NCI-H524 treated with DMSO at 0.1 percent for 48 hours (cell line): ENCODE measurements at regions not wholly inside any gene's neighbourhood (a gene's known extent, or its start where the extent isn't known, plus 50 kb on each side); places are given as distances from the start of the nearest gene placed in this dataset.

Experiments used
- DNase-seq: peaks from one replicate; lab custom pipeline; 2025; lab: John Stamatoyannopoulos, UW

DNA sequence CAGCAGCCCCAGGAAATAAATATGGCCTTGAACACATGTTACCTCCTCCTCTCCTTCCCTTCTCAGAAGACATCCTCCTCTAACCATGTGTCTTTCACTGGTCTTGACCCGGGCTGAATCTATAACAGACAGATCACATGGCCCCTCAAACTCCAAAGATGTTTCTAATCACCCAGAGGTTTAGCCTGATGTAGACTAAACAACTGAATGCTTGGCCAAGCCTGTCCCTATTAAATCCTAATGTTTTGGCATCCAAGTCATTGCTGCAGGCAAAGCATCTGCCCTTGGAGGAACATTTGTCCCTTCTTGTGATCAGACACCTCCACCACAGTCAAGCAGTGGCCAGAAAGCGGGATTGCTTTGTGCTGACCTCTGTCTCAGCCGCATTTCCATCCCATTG is 65.5 kb downstream of the ANKRD60 start:
- DNase-seq = no peak

DNA sequence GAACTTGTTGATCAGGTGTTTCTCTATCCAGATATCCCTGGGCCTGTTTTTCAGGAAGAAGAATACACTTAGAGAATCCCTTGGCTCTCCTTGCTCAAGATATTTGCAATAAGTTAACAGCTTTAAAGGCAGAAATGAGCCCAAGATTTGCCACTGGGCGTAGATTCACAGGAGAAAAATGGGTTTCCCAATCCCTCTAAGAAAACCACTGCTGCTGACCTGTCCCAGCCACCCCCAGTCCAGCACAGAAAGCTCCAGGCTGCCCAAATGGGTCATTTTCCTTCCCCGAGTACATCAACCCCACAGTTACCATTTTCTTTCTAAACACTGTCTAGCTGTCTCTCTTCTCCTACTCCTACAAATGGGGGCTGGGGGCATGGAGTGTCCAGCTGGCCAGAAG is 67.3 kb downstream of the ANKRD60 start:
- DNase-seq = no peak

- DNase-seq = no peak
Observed at GRCh38 chr20:58160451-58161061, 67.9 kb downstream of the ANKRD60 start.

DNA sequence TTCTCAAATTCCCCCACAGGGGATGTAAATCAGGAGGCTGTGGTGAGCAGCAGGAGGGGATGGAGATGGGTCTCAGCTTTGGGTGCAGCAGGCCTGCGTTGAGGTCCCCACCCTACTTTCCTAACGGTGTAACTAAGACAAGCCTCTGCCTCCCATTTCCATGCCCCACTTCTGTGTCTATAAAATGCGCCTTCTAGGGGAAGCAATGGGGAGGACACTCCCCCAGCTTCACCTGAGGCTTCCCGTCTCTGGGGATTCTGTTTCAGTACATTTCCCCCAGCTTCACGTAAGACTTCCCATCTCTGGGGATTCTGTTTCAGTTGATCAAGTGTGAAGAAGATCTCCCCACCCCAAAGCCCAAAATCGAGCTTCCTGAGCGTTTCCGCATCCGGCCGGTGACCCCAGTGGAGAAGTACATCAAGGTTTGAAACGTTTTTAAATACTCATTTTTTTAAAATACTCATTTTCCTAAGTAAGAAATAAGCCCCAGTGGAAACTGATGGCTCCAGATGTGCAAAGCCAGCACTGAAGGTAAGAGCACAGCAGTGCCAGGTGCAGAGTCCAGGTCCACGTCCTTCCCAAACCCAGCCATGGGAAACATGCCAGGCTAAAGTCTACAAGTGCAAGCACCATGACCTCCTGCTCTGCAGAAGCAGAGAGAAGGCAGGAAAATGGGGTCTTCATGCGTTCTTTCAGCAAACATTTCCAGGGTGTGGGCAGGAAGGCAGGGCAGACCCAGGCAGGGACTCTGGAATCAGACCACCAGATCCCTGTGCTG is 73.1 kb downstream of the ANKRD60 start:
- no peak for DNase-seq

DNA sequence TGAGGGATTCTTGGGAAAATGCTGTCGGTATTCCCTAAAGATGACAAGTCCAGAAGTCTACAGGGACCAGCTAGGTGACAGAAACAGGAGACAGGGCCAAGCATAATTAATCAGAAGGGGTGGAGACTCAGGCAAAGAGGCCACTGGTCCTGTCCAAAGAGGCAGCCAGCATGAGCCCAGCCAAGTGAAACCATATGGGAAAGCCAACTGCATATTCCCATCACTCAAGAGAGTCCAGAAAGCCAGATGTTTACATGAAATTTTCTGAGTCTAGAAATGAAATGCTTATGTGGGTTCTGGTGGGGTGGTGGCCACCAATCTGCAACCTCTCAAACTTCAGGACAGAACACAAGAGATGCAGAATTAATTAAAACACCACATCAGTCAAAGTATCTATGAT is 74.3 kb downstream of the ANKRD60 start:
- DNase-seq = no peak

GRCh38 chr20:58153121-58153520 is 75.3 kb downstream of the ANKRD60 start:
- DNase-seq = no peak

GRCh38 chr20:58150772-58151171 is 77.7 kb downstream of the ANKRD60 start:
- DNase-seq = no peak

DNA sequence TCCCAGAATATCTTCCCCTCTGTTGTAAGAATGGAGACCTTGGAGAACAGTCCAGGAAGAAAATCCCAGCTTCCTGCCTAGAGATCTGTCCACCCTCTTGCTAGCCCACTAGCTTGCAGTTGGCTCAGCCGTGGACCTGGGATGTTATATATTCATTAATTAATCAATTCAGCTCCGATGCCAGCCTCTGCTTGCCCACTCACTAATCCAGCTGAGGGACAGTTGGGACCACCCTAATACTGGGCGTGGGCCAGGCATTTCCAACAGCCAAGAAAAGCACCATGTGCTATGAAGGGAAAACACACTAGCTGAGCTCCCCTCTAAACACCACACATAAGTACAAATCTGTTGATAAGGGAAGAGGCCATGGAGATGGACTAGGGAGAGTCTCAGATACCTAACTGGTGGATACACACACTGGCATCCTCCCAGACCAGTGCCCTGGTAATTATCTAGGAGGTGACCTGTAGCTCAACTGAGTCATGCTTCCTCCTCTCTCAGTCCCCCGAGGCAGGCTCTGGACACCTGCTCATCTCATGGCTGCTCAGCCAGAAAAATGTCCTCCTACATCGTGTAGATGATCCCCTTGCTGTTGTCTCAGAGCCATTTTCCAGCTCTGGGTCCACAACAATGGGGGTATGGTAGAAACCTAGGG is 78.9 kb downstream of the ANKRD60 start:
- no peak for DNase-seq

- DNase-seq = no peak
Observed at GRCh38 chr20:58148891-58149290, 79.6 kb downstream of the ANKRD60 start.

DNA sequence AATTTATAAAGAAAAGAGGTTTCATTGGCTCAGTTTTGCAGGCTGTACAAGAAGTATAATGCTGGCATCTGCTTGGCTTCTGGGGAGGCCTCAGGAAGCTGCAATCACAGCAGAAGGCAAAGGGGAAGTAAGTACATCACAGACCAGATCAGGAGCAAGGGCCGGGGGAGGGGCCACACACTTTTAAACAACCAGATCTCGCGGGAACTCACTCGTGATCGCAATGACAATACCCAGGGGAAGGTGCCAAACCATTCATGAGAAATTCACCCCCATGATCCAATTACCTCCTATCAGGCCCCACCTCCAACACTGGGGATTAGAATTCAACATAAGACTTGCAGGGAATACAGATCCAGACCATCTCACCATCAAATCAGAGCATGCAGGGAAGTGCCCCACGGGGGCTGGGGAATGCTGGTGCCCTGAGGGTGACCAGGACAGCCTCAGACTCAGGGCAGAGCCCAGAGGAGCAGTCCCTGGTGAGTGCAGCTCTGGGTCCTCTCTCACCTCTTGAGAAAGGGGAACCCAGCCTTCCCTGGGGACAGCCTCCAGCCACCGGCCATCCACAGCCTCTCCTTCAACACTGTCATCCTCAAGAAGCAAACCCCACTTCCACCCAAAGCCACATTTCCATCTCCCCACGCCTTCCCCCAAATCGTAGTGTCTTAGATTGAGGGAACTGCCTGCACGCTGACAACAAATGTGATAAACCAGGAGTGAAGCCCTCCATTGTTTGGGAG is 80.7 kb downstream of the ANKRD60 start:
- no peak for DNase-seq

DNA sequence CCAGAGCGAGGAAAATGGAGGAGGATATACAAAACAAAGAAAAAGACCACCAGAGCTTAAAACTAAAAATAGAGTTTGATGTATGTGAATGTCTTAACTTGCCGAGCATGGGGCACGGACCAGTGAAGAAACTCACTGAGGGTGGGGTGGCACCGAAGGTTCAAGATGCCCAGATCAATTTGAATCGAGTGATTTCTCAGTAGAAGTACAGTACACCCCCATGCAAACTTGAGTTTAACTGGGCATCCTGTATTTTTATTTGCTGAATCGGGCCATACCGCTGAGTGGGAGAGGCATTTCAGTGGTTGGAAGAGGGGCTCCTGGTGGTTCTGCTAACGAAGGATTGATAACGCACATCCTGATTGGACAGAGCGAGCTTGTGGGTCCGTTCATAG is 81.7 kb downstream of the ANKRD60 start:
- DNase-seq = no peak

DNA sequence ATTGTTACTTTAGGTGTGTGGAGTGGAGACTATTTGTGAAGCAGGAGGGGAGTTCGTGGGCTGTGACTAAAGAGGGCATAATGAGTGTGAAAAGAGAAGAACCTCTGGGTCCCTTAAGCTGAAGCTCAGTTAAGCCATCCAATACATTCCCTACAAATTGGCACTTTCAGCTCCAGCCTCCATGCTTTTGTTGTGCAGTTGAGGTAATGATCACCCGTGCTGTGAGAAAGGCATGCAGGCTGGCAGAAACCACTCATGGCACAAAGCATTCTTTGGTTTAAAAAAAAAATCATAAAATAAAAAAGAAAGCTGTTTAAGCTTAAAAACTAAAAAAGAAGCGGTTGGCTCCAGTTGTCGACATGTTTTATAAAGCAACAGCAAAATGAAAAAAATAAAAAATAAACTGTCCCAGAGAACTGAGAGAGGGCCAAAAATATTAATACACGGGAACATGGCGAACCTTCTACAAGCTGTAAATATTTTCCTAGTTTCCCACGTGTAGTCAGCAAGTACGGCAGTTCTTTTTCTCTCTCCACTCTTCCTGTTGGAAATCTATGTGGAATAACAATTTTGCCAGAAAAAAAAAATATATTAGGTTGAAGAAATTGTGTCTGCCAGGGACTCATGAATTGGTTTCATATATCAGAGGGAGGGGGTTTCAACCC is 82.2 kb downstream of the ANKRD60 start:
- DNase-seq = no peak

DNA sequence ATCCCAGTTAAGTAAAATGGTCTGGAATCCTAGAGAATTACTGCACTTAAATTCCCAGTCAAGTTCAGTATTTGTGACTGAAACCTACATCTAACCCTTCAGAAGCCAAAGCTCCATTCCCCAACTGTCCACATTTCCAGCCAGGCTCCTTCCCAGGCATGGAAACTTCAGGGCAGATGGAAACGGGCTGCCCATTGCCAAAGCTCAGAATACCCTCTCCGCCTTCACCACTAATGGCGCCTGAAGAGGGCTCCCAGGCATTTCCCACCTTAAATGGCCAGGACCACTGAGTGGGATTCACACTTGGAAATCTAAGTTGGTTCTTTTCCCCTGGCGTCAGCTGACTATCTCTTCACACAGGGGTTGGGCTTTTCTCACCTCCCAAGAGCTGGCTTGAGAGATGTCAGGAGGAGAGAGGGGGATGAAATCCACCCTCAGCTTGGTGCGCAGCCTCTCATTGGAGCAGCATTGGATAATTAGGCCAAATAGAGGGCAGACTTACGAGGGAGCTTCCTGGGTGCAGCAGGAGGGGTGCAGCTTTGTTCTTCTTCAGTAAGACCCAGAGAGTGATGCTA is 82.9 kb downstream of the ANKRD60 start:
- no peak for DNase-seq

GRCh38 chr20:58144096-58144495 is 84.4 kb downstream of the ANKRD60 start:
- no peak for DNase-seq

GRCh38 chr20:58143531-58143930 is 84.9 kb downstream of the ANKRD60 start:
- DNase-seq = no peak

GRCh38 chr20:58142843-58143185 is 85.6 kb downstream of the ANKRD60 start:
- no peak for DNase-seq

GRCh38 chr20:58141971-58142842 is 86.2 kb downstream of the ANKRD60 start:
- DNase-seq = no peak

- no peak for DNase-seq
Observed at GRCh38 chr20:58141496-58141895, 87.0 kb downstream of the ANKRD60 start.

GRCh38 chr20:58140787-58141425 is 87.5 kb downstream of the ANKRD60 start:
- DNase-seq = no peak
